Liver (tissue), 2 donors: ENCODE measurements at regions not wholly inside any gene's neighbourhood (a gene's known extent, or its start where the extent isn't known, plus 50 kb on each side); places are given as distances from the start of the nearest gene placed in this dataset.

ENCODE experiments used
- CTCF ChIP-seq: fragments of 150-350 bp; IDR thresholded peaks from 2 replicates; pipeline ENCODE4 v1.5.1; 2017; ENCODE audit warnings: improper control_type of control experiment, low read depth, low read length; ENCODE audit not compliant: missing input control
- REST ChIP-seq: IDR thresholded peaks from 2 replicates; pipeline ENCODE4 v1.6.1; 2016; ENCODE audit warnings: antibody characterized with exemption, mild to moderate bottlenecking
- donor health status: healthy.

DNA sequence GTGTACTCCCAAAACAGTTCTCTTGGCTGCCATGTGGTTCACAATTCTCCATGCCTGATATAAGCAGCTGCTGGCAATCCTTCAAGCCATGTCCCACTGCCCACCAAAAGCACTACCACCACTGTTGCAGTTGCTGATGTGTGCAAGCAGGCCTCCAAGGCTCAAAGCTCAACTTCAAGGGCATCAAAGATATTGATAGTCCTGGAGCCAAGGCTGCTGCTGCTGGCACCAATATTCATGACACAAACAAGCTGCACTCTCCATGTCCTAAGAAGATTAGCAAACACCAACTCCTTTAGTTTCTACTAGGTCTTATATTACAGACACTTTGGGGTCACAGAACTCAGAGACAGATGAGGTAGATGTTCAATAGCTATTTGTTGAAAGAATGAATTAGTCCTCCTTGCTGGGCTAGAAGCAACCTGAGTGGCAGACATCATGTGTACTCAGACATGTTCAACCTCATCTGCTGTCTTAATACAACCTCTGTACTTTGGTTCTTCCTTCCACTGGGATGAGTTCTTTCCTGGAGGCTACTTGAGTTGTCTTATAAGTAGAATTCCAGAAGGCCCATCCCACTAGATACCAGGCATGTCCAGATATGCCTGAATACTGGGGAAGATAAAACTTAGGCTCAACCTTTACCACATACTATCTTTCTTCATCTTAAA lies 104.5 kb upstream of the UGP2 start:
- TF ChIP-seq REST (no peak), CTCF (no peak)
